Activated naive CD4-positive, alpha-beta T cell treated with anti-CD3 and anti-CD28 coated beads, Interleukin-2, amount 10 ng/mL, durations not matched to agents 7 days and 5 days (primary cell): ENCODE measurements at regions not wholly inside any gene's neighbourhood (a gene's known extent, or its start where the extent isn't known, plus 50 kb on each side); places are given as distances from the start of the nearest gene placed in this dataset.

Source experiments
- CTCF ChIA-PET: fragments of 350-600 bp; sonication (Branson Sonifier 250); formaldehyde crosslinking; loops from one replicate; lab custom pipeline; 2021; ENCODE audit warnings: antibody characterized with exemption; lab: Charles Lee
- DNase-seq: peaks from one replicate; pipeline ENCODE4 v3.0.0-alpha.2; 2020
- H3K27ac Mint-ChIP-seq: one replicate; pipeline ENCODE4 v1.8.0; 2021; ENCODE audit warnings: mild to moderate bottlenecking, moderate library complexity, mixed read lengths
- H3K27me3 Mint-ChIP-seq: one replicate; pipeline ENCODE4 v1.8.0; 2021; ENCODE audit warnings: mild to moderate bottlenecking, mixed read lengths
- H3K36me3 Mint-ChIP-seq: one replicate; pipeline ENCODE4 v1.8.0; 2021; ENCODE audit warnings: mixed read lengths
- H3K4me1 Mint-ChIP-seq: one replicate; pipeline ENCODE4 v1.8.0; 2021; ENCODE audit warnings: mixed read lengths
- H3K4me3 Mint-ChIP-seq: one replicate; pipeline ENCODE4 v1.8.0; 2021; ENCODE audit warnings: mild to moderate bottlenecking, moderate library complexity, mixed read lengths
- H3K9me3 Mint-ChIP-seq: one replicate; pipeline ENCODE4 v1.8.0; 2021; ENCODE audit warnings: mixed read lengths

GRCh38 chr9:126116351-126117157, 210.1 kb upstream of the MVB12B start:
- Mint-ChIP-seq H3K4me3 (no peak overlapping the region), H3K27me3 (peaks cover 17% of the 10 kb centered on the region), H3K4me1 (no peaks in the 10 kb centered on the region), H3K36me3 (no peaks in the 10 kb centered on the region), H3K9me3 (no peaks in the 10 kb centered on the region), H3K27ac (no peak overlapping the region)
- no peak for DNase-seq
- CTCF ChIA-PET: no interaction called here

- peaks cover 17% of the 10 kb centered on the region for H3K27me3 Mint-ChIP-seq
- no peaks in the 10 kb centered on the region for H3K9me3 Mint-ChIP-seq
- H3K27ac Mint-ChIP-seq: no peak overlapping the region
- H3K4me3 Mint-ChIP-seq: no peak overlapping the region
- H3K36me3 Mint-ChIP-seq: no peaks in the 10 kb centered on the region
- no peak for DNase-seq
- H3K4me1 Mint-ChIP-seq: no peaks in the 10 kb centered on the region
- CTCF ChIA-PET: no interaction called here
Observed at GRCh38 chr9:126117158-126117425, 209.5 kb upstream of the MVB12B start.

GRCh38 chr9:126117631-126118030, 209.0 kb upstream of the MVB12B start:
- CTCF ChIA-PET: no interaction called here
- Mint-ChIP-seq H3K36me3 (no peaks in the 10 kb centered on the region), H3K4me3 (no peak overlapping the region), H3K9me3 (no peaks in the 10 kb centered on the region), H3K27ac (no peak overlapping the region), H3K27me3 (peaks cover 17% of the 10 kb centered on the region), H3K4me1 (no peaks in the 10 kb centered on the region)
- no peak for DNase-seq

- no peak for DNase-seq
- Mint-ChIP-seq H3K27me3 (peaks cover 20% of the 10 kb centered on the region), H3K4me1 (no peaks in the 10 kb centered on the region), H3K27ac (no peak overlapping the region), H3K4me3 (no peak overlapping the region), H3K36me3 (no peaks in the 10 kb centered on the region), H3K9me3 (no peaks in the 10 kb centered on the region)
- CTCF ChIA-PET: no interaction called here
Observed at GRCh38 chr9:126119731-126120130, 206.9 kb upstream of the MVB12B start.

- DNase-seq: no peak
- no peaks in the 10 kb centered on the region for H3K36me3 Mint-ChIP-seq
- peaks cover 39% of the 10 kb centered on the region for H3K27me3 Mint-ChIP-seq
- CTCF ChIA-PET: no interaction called here
- H3K27ac Mint-ChIP-seq: no peak overlapping the region
- no peaks in the 10 kb centered on the region for H3K9me3 Mint-ChIP-seq
- H3K4me3 Mint-ChIP-seq: no peak overlapping the region
- H3K4me1 Mint-ChIP-seq: no peaks in the 10 kb centered on the region
Observed at GRCh38 chr9:126122901-126123616, 203.6 kb upstream of the MVB12B start.

GRCh38 chr9:126123927-126124326, 202.7 kb upstream of the MVB12B start:
- Mint-ChIP-seq H3K36me3 (no peaks in the 10 kb centered on the region), H3K27ac (no peak overlapping the region), H3K9me3 (no peaks in the 10 kb centered on the region), H3K4me3 (no peak overlapping the region), H3K4me1 (no peaks in the 10 kb centered on the region), H3K27me3 (peaks cover 39% of the 10 kb centered on the region)
- DNase-seq: no peak
- CTCF ChIA-PET: no interaction called here

GRCh38 chr9:126125177-126125576, 201.5 kb upstream of the MVB12B start:
- H3K27ac Mint-ChIP-seq: no peak overlapping the region
- DNase-seq: no peak
- peaks cover 41% of the 10 kb centered on the region for H3K27me3 Mint-ChIP-seq
- CTCF ChIA-PET: no interaction called here
- no peaks in the 10 kb centered on the region for H3K9me3 Mint-ChIP-seq
- no peak overlapping the region for H3K4me3 Mint-ChIP-seq
- no peaks in the 10 kb centered on the region for H3K36me3 Mint-ChIP-seq
- no peaks in the 10 kb centered on the region for H3K4me1 Mint-ChIP-seq

GRCh38 chr9:126125577-126125976, 201.1 kb upstream of the MVB12B start:
- no peaks in the 10 kb centered on the region for H3K36me3 Mint-ChIP-seq
- CTCF ChIA-PET: no interaction called here
- H3K27me3 Mint-ChIP-seq: peaks cover 43% of the 10 kb centered on the region
- no peak for DNase-seq
- H3K4me3 Mint-ChIP-seq: no peak overlapping the region
- no peak overlapping the region for H3K27ac Mint-ChIP-seq
- no peaks in the 10 kb centered on the region for H3K4me1 Mint-ChIP-seq
- H3K9me3 Mint-ChIP-seq: no peaks in the 10 kb centered on the region

GRCh38 chr9:126125992-126126409, 200.6 kb upstream of the MVB12B start:
- no peaks in the 10 kb centered on the region for H3K36me3 Mint-ChIP-seq
- CTCF ChIA-PET: no interaction called here
- peaks cover 46% of the 10 kb centered on the region for H3K27me3 Mint-ChIP-seq
- DNase-seq: no peak
- no peaks in the 10 kb centered on the region for H3K4me1 Mint-ChIP-seq
- no peaks in the 10 kb centered on the region for H3K9me3 Mint-ChIP-seq
- no peak overlapping the region for H3K27ac Mint-ChIP-seq
- H3K4me3 Mint-ChIP-seq: no peak overlapping the region

GRCh38 chr9:126126807-126127206, 199.8 kb upstream of the MVB12B start:
- Mint-ChIP-seq H3K27ac (no peak overlapping the region), H3K4me3 (no peak overlapping the region), H3K36me3 (no peaks in the 10 kb centered on the region), H3K9me3 (no peaks in the 10 kb centered on the region), H3K27me3 (peaks cover 51% of the 10 kb centered on the region), H3K4me1 (no peaks in the 10 kb centered on the region)
- CTCF ChIA-PET: no interaction called here
- no peak for DNase-seq

GRCh38 chr9:126127591-126127990, 199.0 kb upstream of the MVB12B start:
- CTCF ChIA-PET: no interaction called here
- Mint-ChIP-seq H3K36me3 (no peaks in the 10 kb centered on the region), H3K4me1 (no peaks in the 10 kb centered on the region), H3K9me3 (no peaks in the 10 kb centered on the region), H3K27me3 (peaks cover 51% of the 10 kb centered on the region), H3K27ac (no peak overlapping the region), H3K4me3 (no peak overlapping the region)
- DNase-seq: no peak

GRCh38 chr9:126128494-126129142, 198.0 kb upstream of the MVB12B start:
- peaks cover 42% of the 10 kb centered on the region for H3K27me3 Mint-ChIP-seq
- no peaks in the 10 kb centered on the region for H3K9me3 Mint-ChIP-seq
- H3K36me3 Mint-ChIP-seq: no peaks in the 10 kb centered on the region
- CTCF ChIA-PET: no interaction called here
- H3K4me1 Mint-ChIP-seq: no peaks in the 10 kb centered on the region
- no peak overlapping the region for H3K27ac Mint-ChIP-seq
- no peak overlapping the region for H3K4me3 Mint-ChIP-seq
- DNase-seq: no peak

- peaks cover 31% of the 10 kb centered on the region for H3K27me3 Mint-ChIP-seq
- H3K36me3 Mint-ChIP-seq: no peaks in the 10 kb centered on the region
- H3K4me3 Mint-ChIP-seq: no peak overlapping the region
- no peaks in the 10 kb centered on the region for H3K9me3 Mint-ChIP-seq
- no peak overlapping the region for H3K27ac Mint-ChIP-seq
- no peak for DNase-seq
- no peaks in the 10 kb centered on the region for H3K4me1 Mint-ChIP-seq
- CTCF ChIA-PET: no interaction called here
Observed at GRCh38 chr9:126131066-126132010, 195.3 kb upstream of the MVB12B start.

GRCh38 chr9:126132746-126133145, 193.9 kb upstream of the MVB12B start:
- peaks cover 17% of the 10 kb centered on the region for H3K27me3 Mint-ChIP-seq
- no peak overlapping the region for H3K27ac Mint-ChIP-seq
- no peaks in the 10 kb centered on the region for H3K36me3 Mint-ChIP-seq
- no peaks in the 10 kb centered on the region for H3K4me1 Mint-ChIP-seq
- no peak for DNase-seq
- no peak overlapping the region for H3K4me3 Mint-ChIP-seq
- H3K9me3 Mint-ChIP-seq: peaks cover 4% of the 10 kb centered on the region
- CTCF ChIA-PET: no interaction called here
